ENCODE measurements at regions not wholly inside any gene's neighbourhood (a gene's known extent, or its start where the extent isn't known, plus 50 kb on each side); places are given as distances from the start of the nearest gene placed in this dataset.

DNA sequence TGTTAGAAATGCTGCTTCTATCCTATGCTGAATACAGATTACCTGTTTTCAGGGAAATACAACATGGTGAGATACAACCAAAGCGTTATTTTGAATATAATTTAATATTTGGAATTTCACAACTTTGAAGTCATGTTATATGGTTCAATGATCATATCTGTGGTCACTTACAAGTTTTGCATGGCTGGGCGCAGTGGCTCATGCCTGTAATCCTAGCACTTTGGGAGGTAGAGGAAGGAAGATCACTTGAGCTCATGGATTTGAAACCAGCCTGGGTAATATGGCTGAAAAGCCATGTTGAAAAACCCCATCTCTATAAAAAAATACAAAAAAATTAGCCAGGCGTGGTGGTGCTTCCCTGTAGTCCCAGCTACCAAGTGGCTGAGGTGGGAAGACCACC lies 57.9 kb downstream of the DOP1B start:
- no peak overlapping the region for H3K4me3 ChIP-seq (ENCODE audit: low read length)
- Mint-ChIP-seq H3K27me3 (ENCODE audit: insufficient read depth) (no peaks in the 10 kb centered on the region), H3K4me1 (peaks cover 2% of the 10 kb centered on the region), H3K4me3 (no peak overlapping the region), H3K9me3 (no peaks in the 10 kb centered on the region), H3K27ac (no peak overlapping the region), H3K36me3 (ENCODE audit: low read depth) (peaks cover 2% of the 10 kb centered on the region)
- H3K4me1 ChIP-seq (ENCODE audit: control insufficient read depth, insufficient read depth, low read length) = no peaks in the 10 kb centered on the region
- H3K36me3 ChIP-seq (ENCODE audit: control insufficient read depth, insufficient read depth, low read length) = no peaks in the 10 kb centered on the region
- no peak for DNase-seq
- no peaks in the 10 kb centered on the region for H3K9me3 ChIP-seq (ENCODE audit: control insufficient read depth, low read length)
- no peak overlapping the region for H3K27ac ChIP-seq (ENCODE audit: low read depth, low read length)
- no peak overlapping the region for H3K9ac ChIP-seq (ENCODE audit: extremely low read depth, low read length, poor library complexity, severe bottlenecking)
- TF ChIP-seq, protein P1, sequence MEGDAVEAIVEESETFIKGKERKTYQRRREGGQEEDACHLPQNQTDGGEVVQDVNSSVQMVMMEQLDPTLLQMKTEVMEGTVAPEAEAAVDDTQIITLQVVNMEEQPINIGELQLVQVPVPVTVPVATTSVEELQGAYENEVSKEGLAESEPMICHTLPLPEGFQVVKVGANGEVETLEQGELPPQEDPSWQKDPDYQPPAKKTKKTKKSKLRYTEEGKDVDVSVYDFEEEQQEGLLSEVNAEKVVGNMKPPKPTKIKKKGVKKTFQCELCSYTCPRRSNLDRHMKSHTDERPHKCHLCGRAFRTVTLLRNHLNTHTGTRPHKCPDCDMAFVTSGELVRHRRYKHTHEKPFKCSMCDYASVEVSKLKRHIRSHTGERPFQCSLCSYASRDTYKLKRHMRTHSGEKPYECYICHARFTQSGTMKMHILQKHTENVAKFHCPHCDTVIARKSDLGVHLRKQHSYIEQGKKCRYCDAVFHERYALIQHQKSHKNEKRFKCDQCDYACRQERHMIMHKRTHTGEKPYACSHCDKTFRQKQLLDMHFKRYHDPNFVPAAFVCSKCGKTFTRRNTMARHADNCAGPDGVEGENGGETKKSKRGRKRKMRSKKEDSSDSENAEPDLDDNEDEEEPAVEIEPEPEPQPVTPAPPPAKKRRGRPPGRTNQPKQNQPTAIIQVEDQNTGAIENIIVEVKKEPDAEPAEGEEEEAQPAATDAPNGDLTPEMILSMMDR (conservative IDR thresholded peaks at IDR 0.05) = no peak
- 94 to 100% methylated on average over 2 to 3 of the region's 3 CpGs for WGBS, 2 experiments (ENCODE audit: insufficient coverage in 1 of 2, insufficient read length in 1 of 2)
- no peaks in the 10 kb centered on the region for H3K27me3 ChIP-seq (ENCODE audit: control insufficient read depth, insufficient read depth, low read length, poor library complexity, severe bottlenecking)

DNA sequence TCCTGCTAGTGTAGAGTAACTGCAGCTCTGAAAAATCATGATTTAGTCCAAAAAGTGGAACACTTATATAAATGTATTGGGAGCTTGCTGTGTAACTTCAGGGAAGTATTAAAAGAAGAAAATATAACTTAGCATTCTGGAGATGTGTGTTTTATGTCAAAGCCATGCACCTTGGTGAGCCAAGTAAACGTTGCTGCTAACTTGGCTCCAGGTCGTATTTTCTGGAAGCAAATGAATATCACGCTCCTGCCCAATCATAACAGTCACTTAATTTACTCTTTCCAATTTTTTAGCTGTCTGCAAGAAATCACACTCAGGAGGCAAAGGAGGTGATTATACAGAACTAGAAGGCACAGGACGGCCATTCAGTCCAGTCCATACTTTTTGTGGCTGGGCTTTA lies 61.1 kb downstream of the DOP1B start:
- H3K27ac ChIP-seq (ENCODE audit: low read depth, low read length) = no peak overlapping the region
- H3K27me3 ChIP-seq (ENCODE audit: control insufficient read depth, insufficient read depth, low read length, poor library complexity, severe bottlenecking) = no peaks in the 10 kb centered on the region
- no peak overlapping the region for H3K27ac Mint-ChIP-seq
- H3K27me3 Mint-ChIP-seq (ENCODE audit: insufficient read depth) = no peaks in the 10 kb centered on the region
- H3K4me1 Mint-ChIP-seq = no peaks in the 10 kb centered on the region
- no peak overlapping the region for H3K4me3 ChIP-seq (ENCODE audit: low read length)
- no peak overlapping the region for H3K9ac ChIP-seq (ENCODE audit: extremely low read depth, low read length, poor library complexity, severe bottlenecking)
- no peak for DNase-seq
- WGBS, 2 experiments (ENCODE audit: insufficient coverage in 1 of 2, insufficient read length in 1 of 2) = 90 to 92% methylated on average over 2 to 4 of the region's 4 CpGs
- H3K4me3 Mint-ChIP-seq = no peak overlapping the region
- H3K9me3 ChIP-seq (ENCODE audit: control insufficient read depth, low read length) = no peaks in the 10 kb centered on the region
- H3K36me3 Mint-ChIP-seq (ENCODE audit: low read depth) = peaks cover 2% of the 10 kb centered on the region
- TF ChIP-seq, protein P1 (conservative IDR thresholded peaks at IDR 0.05) = no peak
- H3K9me3 Mint-ChIP-seq = no peaks in the 10 kb centered on the region
- no peaks in the 10 kb centered on the region for H3K36me3 ChIP-seq (ENCODE audit: control insufficient read depth, insufficient read depth, low read length)
- H3K4me1 ChIP-seq (ENCODE audit: control insufficient read depth, insufficient read depth, low read length) = no peaks in the 10 kb centered on the region

DNA sequence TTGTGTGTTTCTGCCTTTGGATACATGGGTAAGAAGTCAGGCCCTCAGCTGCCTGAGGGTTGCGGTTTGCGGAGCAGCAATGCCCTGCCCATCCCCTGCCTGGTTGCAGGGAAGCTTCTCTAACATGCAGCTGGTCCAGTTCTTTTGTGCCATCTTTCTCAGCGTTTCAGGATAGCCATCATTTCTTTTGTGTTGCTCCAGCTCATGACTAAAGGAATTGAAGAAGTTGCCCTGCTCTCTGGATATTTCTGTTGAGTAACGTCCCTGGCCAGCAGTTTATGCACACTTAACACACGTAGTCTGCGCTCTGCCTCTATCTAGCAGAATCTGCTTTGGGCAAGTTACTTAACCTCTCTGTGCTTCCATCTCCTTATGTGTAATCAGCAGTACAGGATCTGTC lies 62.1 kb downstream of the DOP1B start:
- Histone ChIP-seq H3K36me3 (ENCODE audit: control insufficient read depth, insufficient read depth, low read length) (peaks cover 3% of the 10 kb centered on the region), H3K4me1 (ENCODE audit: control insufficient read depth, insufficient read depth, low read length) (no peaks in the 10 kb centered on the region), H3K4me3 (ENCODE audit: low read length) (no peak overlapping the region), H3K9me3 (ENCODE audit: control insufficient read depth, low read length) (no peaks in the 10 kb centered on the region), H3K27me3 (ENCODE audit: control insufficient read depth, insufficient read depth, low read length, poor library complexity, severe bottlenecking) (no peaks in the 10 kb centered on the region), H3K9ac (ENCODE audit: extremely low read depth, low read length, poor library complexity, severe bottlenecking) (no peak overlapping the region), H3K27ac (ENCODE audit: low read depth, low read length) (no peak overlapping the region)
- Mint-ChIP-seq H3K27ac (no peak overlapping the region), H3K4me3 (no peak overlapping the region), H3K9me3 (no peaks in the 10 kb centered on the region), H3K27me3 (ENCODE audit: insufficient read depth) (no peaks in the 10 kb centered on the region), H3K4me1 (no peaks in the 10 kb centered on the region), H3K36me3 (ENCODE audit: low read depth) (peaks cover 2% of the 10 kb centered on the region)
- WGBS, 2 experiments (ENCODE audit: insufficient coverage in 1 of 2, insufficient read length in 1 of 2) = 92 to 93% methylated on average over 6 of the region's 6 CpGs
- no peak for DNase-seq
- TF ChIP-seq, protein P1 (conservative IDR thresholded peaks at IDR 0.05) = no peak
